Globus pallidus (tissue), 1 donor: ENCODE measurements at regions not wholly inside any gene's neighbourhood (a gene's known extent, or its start where the extent isn't known, plus 50 kb on each side); places are given as distances from the start of the nearest gene placed in this dataset.

ENCODE experiments used
- DNase-seq: peaks from one replicate; pipeline ENCODE4 v3.0.0-alpha.2; 2015; ENCODE audit warnings: low spot score

- DNase-seq, result no peak
Measured at GRCh38 chr15:92224843-92225242, 168.8 kb upstream of the ST8SIA2 start.

- DNase-seq, result peak; percentile 61
Measured at GRCh38 chr15:92226020-92226612, 167.6 kb upstream of the ST8SIA2 start.

GRCh38 chr15:92228830-92229229 is 164.9 kb upstream of the ST8SIA2 start:
- no peak for DNase-seq

DNA sequence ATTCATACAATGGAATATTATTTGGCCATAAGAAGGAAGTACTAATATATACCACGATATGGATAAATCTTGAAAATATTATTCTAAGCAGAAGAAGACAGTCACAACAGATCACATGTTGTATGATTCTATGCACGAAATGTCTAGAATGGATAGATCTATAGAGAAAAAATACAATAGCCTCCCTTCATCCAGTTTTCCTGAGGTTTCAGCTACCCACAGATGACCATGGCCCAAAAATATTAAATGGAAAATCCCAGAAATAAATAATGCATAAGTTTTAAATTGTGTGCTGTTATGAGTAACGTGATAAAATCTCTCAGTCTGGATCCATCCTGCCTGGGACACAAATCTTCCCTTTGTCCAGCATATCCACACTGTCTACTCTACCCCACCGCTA is 162.2 kb upstream of the ST8SIA2 start:
- DNase-seq, result no peak

GRCh38 chr15:92232317-92232716 is 161.4 kb upstream of the ST8SIA2 start:
- DNase-seq, result no peak

GRCh38 chr15:92232876-92233275 is 160.8 kb upstream of the ST8SIA2 start:
- DNase-seq, result no peak

DNA sequence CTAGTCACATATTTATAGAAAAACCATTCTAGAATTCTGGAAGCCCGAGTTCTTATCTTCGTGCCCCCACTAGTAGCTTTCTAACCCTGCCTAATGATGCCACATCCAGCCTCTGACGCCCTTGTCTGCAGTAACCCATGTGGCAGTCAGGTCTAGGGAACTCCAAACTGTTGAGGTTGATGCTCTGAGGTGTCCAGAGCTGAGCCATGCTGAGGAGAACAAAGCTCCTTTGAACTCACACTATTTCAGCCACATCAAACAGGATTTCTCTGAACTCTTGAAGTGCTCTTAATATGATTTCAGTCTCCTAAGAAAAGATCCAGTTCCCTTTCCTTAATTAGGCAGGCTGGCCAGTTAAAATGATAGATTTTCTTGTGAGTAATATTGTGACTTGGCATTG is 150.5 kb upstream of the ST8SIA2 start:
- no peak for DNase-seq

GRCh38 chr15:92244703-92245102 is 149.0 kb upstream of the ST8SIA2 start:
- no peak for DNase-seq

- DNase-seq, result no peak
Measured at GRCh38 chr15:92247649-92248242, 145.9 kb upstream of the ST8SIA2 start.

- DNase-seq, result no peak
Measured at GRCh38 chr15:92266796-92267685, 126.6 kb upstream of the ST8SIA2 start.

DNA sequence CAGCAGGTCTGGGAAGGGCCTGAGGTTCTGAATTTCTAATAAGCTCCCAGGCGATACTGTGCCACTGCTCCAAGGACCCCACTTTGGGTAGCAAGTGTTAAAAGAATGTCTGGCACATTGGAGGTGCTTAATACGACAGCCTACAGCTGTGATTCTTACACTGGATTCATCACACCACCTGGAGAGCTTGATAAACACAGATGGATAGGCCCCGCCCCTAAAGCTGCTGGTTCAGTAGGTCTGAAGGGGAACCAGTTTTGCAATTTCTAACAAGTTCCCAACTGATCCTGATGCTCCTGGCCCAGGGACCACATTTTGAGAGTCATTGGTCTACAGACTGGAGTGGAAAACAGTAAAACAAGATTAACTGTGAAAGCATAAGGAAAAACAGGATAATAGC is 124.8 kb upstream of the ST8SIA2 start:
- no peak for DNase-seq

- DNase-seq, result no peak
Measured at GRCh38 chr15:92271179-92271578, 122.5 kb upstream of the ST8SIA2 start.

DNA sequence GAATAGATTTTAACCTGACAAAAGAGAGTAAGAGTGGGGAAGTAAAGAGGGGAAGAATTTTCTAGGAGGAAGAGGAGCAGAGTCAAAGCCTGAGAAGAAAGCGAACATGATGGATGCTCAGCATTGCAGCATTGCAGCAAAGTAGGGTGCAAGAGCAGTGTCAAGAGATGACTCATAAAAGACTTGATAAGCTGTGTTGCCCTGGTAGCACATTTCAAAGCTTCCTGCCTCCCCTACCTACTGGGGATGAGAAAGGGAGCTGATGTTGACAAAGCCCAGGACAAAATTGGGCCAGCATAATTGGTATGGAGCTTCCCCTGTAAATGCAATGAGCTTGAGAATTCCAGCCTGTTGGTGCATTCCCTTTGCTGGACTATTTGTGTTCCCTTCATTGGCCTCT is 121.6 kb upstream of the ST8SIA2 start:
- no peak for DNase-seq

DNA sequence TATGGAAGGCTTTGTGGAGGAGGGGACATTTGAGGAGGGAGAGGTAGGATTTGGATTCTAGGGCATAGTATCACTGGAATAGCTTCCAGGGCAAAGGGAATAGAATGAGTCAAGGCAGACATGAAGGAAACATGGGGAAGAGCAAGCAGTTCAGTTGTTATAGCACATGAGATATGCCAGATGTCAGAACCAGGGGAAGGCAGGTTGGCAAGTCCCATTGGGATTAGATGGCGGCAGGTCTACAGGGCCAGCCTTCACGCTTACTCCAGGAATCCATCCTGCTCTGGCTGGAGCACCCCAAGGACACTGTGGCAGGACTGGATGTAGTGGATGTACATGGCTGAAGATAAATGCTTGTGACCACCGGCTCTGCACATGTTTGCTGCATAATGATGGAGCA is 120.4 kb upstream of the ST8SIA2 start:
- no peak for DNase-seq

GRCh38 chr15:92273723-92274122 is 120.0 kb upstream of the ST8SIA2 start:
- DNase-seq, result no peak

GRCh38 chr15:92277776-92278175 is 115.9 kb upstream of the ST8SIA2 start:
- peak; percentile 15 for DNase-seq

GRCh38 chr15:92283813-92284212 is 109.9 kb upstream of the ST8SIA2 start:
- no peak for DNase-seq

GRCh38 chr15:92288755-92289154 is 104.9 kb upstream of the ST8SIA2 start:
- no peak for DNase-seq

DNA sequence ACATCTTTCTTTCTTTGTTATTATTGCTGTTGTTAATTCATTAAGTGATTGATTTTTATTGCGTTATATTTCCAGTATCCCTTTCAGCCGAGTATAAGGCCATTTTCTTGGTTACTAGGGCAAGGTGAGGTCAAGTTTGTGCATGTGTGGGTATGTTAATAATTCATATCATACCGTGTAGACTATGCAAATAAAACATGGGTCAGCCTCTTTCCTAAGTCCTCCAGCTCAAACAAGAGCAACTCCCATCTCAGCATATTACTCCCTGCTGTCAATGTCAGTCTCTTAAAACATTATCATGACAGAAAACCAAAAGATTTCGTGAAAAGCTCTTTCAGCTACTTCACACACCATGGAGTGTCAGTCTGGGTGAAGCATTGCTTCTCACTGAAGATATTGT is 103.9 kb upstream of the ST8SIA2 start:
- no peak for DNase-seq

- DNase-seq, result no peak
Measured at GRCh38 chr15:92290359-92290992, 103.2 kb upstream of the ST8SIA2 start.

DNA sequence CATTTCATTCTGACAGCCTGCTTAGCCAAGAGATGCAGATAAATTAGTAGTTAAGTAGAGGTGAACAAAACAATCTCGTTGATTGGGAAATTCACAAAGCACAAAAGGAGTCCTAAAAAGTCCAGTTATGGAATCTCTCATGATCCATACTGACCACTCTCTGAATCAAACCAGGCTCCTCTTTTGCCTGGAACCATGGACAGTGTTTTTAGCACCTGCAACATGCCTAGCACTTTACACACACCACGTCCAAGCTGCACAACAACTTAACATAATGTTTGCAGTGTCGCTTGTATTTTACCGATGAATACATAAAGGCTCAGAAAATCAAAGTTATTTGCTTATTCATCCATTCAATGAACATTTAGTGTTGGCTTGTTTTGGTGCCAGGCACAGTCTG is 101.8 kb upstream of the ST8SIA2 start:
- DNase-seq, result no peak

GRCh38 chr15:92294759-92295158 is 98.9 kb upstream of the ST8SIA2 start:
- no peak for DNase-seq
